Type B pancreatic cell (in vitro differentiated cells): ENCODE measurements at regions not wholly inside any gene's neighbourhood (a gene's known extent, or its start where the extent isn't known, plus 50 kb on each side); places are given as distances from the start of the nearest gene placed in this dataset.

Source experiments
- DNase-seq: peaks from one replicate; pipeline ENCODE4 v3.0.0; 2021; ENCODE audit warnings: mixed read lengths; ENCODE audit not compliant: unreplicated experiment; ENCODE audit errors: extremely low spot score
- H3K27ac Mint-ChIP-seq: 2 replicates; pipeline ENCODE4 v1.8.0; 2021; ENCODE audit warnings: mild to moderate bottlenecking, mixed read lengths
- H3K27me3 Mint-ChIP-seq: 2 replicates; pipeline ENCODE4 v1.8.0; 2021; ENCODE audit warnings: mixed read lengths
- H3K36me3 Mint-ChIP-seq: 2 replicates; pipeline ENCODE4 v1.8.0; 2021; ENCODE audit warnings: mixed read lengths
- H3K4me1 Mint-ChIP-seq: one replicate; pipeline ENCODE4 v1.8.0; 2021; ENCODE audit warnings: mixed read lengths; ENCODE audit not compliant: unreplicated experiment
- H3K4me3 Mint-ChIP-seq: 2 replicates; pipeline ENCODE4 v1.8.0; 2021; ENCODE audit warnings: mild to moderate bottlenecking, mixed read lengths
- H3K9me3 Mint-ChIP-seq: 2 replicates; pipeline ENCODE4 v1.8.0; 2021; ENCODE audit warnings: mixed read lengths
- CTCF ChIP-seq: fragments of 200-600 bp; sonication (generic); conservative IDR thresholded peaks from 2 replicates; pipeline ENCODE4 v1.5.0; 2021; ENCODE audit warnings: antibody characterized with exemption, mild to moderate bottlenecking

- H3K27me3 Mint-ChIP-seq = no peaks in the 10 kb centered on the region
- H3K27ac Mint-ChIP-seq = no peak overlapping the region
- TF ChIP-seq CTCF = no peak
- H3K9me3 Mint-ChIP-seq = no peaks in the 10 kb centered on the region
- H3K4me3 Mint-ChIP-seq = no peak overlapping the region
- peaks cover 4% of the 10 kb centered on the region for H3K36me3 Mint-ChIP-seq
- no peak for DNase-seq
- peaks cover 18% of the 10 kb centered on the region for H3K4me1 Mint-ChIP-seq
Observed at GRCh38 chr6:21467091-21467490, 126.5 kb upstream of the SOX4 start.

GRCh38 chr6:21468461-21468860 lies 125.1 kb upstream of the SOX4 start:
- Mint-ChIP-seq H3K27ac (peak overlapping the region; percentile 55), H3K36me3 (peaks cover 4% of the 10 kb centered on the region), H3K27me3 (no peaks in the 10 kb centered on the region), H3K4me1 (peaks cover 13% of the 10 kb centered on the region), H3K9me3 (no peaks in the 10 kb centered on the region), H3K4me3 (no peak overlapping the region)
- DNase-seq = no peak
- no peak for TF ChIP-seq CTCF

- DNase-seq = no peak
- H3K4me1 Mint-ChIP-seq = peaks cover 17% of the 10 kb centered on the region
- H3K27me3 Mint-ChIP-seq = no peaks in the 10 kb centered on the region
- peaks cover 3% of the 10 kb centered on the region for H3K9me3 Mint-ChIP-seq
- H3K36me3 Mint-ChIP-seq = peaks cover 4% of the 10 kb centered on the region
- TF ChIP-seq CTCF = no peak
- no peak overlapping the region for H3K27ac Mint-ChIP-seq
- no peak overlapping the region for H3K4me3 Mint-ChIP-seq
Observed at GRCh38 chr6:21469213-21469612, 124.3 kb upstream of the SOX4 start.

GRCh38 chr6:21476112-21476511 lies 117.4 kb upstream of the SOX4 start:
- Mint-ChIP-seq H3K9me3 (peaks cover 3% of the 10 kb centered on the region), H3K36me3 (peaks cover 4% of the 10 kb centered on the region), H3K27ac (no peak overlapping the region), H3K27me3 (no peaks in the 10 kb centered on the region), H3K4me3 (no peak overlapping the region), H3K4me1 (peaks cover 18% of the 10 kb centered on the region)
- no peak for DNase-seq
- TF ChIP-seq CTCF = no peak

GRCh38 chr6:21478411-21478810 lies 115.1 kb upstream of the SOX4 start:
- no peak for TF ChIP-seq CTCF

GRCh38 chr6:21478883-21479539 lies 114.5 kb upstream of the SOX4 start:
- no peak for DNase-seq
- Mint-ChIP-seq H3K4me3 (peak overlapping the region; percentile 6), H3K27me3 (no peaks in the 10 kb centered on the region), H3K36me3 (no peaks in the 10 kb centered on the region), H3K9me3 (peaks cover 5% of the 10 kb centered on the region), H3K27ac (no peak overlapping the region), H3K4me1 (peaks cover 19% of the 10 kb centered on the region)
- no peak for TF ChIP-seq CTCF

More at GRCh38 chr6:21478411-21478810, 115.1 kb upstream of the SOX4 start:
- Mint-ChIP-seq H3K4me3 (no peak overlapping the region), H3K4me1 (peaks cover 22% of the 10 kb centered on the region), H3K9me3 (peaks cover 7% of the 10 kb centered on the region), H3K36me3 (no peaks in the 10 kb centered on the region), H3K27me3 (no peaks in the 10 kb centered on the region), H3K27ac (no peak overlapping the region)
- DNase-seq = no peak
